Testis (tissue), 2 donors: ENCODE measurements at regions not wholly inside any gene's neighbourhood (a gene's known extent, or its start where the extent isn't known, plus 50 kb on each side); places are given as distances from the start of the nearest gene placed in this dataset.

ENCODE experiments used
- DNase-seq: peaks from one replicate; pipeline ENCODE4 v3.0.0-alpha.2; 2019
- H3K27ac ChIP-seq, 2 donors: fragments of 200-600 bp; sonication (generic); one replicate each; pipeline ENCODE4 v1.5.1; 2019
- H3K27me3 ChIP-seq: fragments of 200-600 bp; sonication (generic); one replicate; pipeline ENCODE4 v1.5.1; 2019
- H3K36me3 ChIP-seq: fragments of 200-600 bp; sonication (generic); one replicate; pipeline ENCODE4 v1.5.1; 2017; ENCODE audit warnings: low read depth; ENCODE audit errors: missing control alignments
- H3K4me1 ChIP-seq: fragments of 200-600 bp; sonication (generic); one replicate; pipeline ENCODE4 v1.5.1; 2019
- H3K4me3 ChIP-seq, 2 donors: fragments of 200-600 bp; sonication (generic); one replicate each; pipeline ENCODE4 v1.5.1; 2017 to 2019
- H3K9me3 ChIP-seq: fragments of 200-600 bp; sonication (generic); one replicate; pipeline ENCODE4 v1.5.1; 2017
- CTCF ChIP-seq, 3 experiments: fragments of 450-650 bp in 2 of 3; fragments of 200-600 bp in 1 of 3; sonication (generic) in 1 of 3; IDR thresholded peaks; one replicate each; pipeline ENCODE4 v1.5.1; 2016 to 2019; ENCODE audit warnings: antibody characterized with exemption in 3 of 3, mild to moderate bottlenecking in 2 of 3, moderate library complexity in 1 of 3
- POLR2A ChIP-seq: fragments of 450-650 bp; IDR thresholded peaks from one replicate; pipeline ENCODE4 v1.6.1; 2017; ENCODE audit warnings: antibody characterized with exemption, mild to moderate bottlenecking, moderate library complexity
- WGBS, 2 donors: methylation state at CpG; one replicate each; pipeline ENCODE4 v1.1.5; 2018; 5-methylcytosine and 5-hydroxymethylcytosine counted together
- intact Hi-C: fragments of 100-400 bp; cut with DNase I; formaldehyde crosslinking; loops from one replicate; pipeline ENCODE4 v1.15.1; 2023; ENCODE audit warnings: low total_unique reads

GRCh38 chr5:93328833-93329232 is 252.2 kb downstream of the NR2F1-AS1 start:
- no peaks in the 10 kb centered on the region for H3K36me3 ChIP-seq
- no peak overlapping the region for H3K27ac ChIP-seq
- intact Hi-C loops, result no loop called here
- no peaks in the 10 kb centered on the region for H3K9me3 ChIP-seq
- H3K4me3 ChIP-seq, result no peak overlapping the region
- DNase-seq, result no peak
- TF ChIP-seq POLR2A (no peak), CTCF (IDR thresholded peaks at IDR 0.05) (no peak)
- no peaks in the 10 kb centered on the region for H3K4me1 ChIP-seq
- no peaks in the 10 kb centered on the region for H3K27me3 ChIP-seq
- WGBS, 2 donors, result 72 to 91% methylated on average over 1 of the region's 1 CpG

GRCh38 chr5:93327605-93328004 is 253.4 kb downstream of the NR2F1-AS1 start:
- no peaks in the 10 kb centered on the region for H3K9me3 ChIP-seq
- H3K27me3 ChIP-seq, result no peaks in the 10 kb centered on the region
- no peaks in the 10 kb centered on the region for H3K36me3 ChIP-seq
- WGBS, 2 donors, result 32 to 53% methylated on average over 1 of the region's 1 CpG
- intact Hi-C loops, result no loop called here
- no peak for DNase-seq
- H3K4me1 ChIP-seq, result no peaks in the 10 kb centered on the region
- TF ChIP-seq POLR2A, result no peak
- TF ChIP-seq CTCF (IDR thresholded peaks at IDR 0.05), result no peak
- no peak overlapping the region for H3K27ac ChIP-seq
- H3K4me3 ChIP-seq, result no peak overlapping the region

DNA sequence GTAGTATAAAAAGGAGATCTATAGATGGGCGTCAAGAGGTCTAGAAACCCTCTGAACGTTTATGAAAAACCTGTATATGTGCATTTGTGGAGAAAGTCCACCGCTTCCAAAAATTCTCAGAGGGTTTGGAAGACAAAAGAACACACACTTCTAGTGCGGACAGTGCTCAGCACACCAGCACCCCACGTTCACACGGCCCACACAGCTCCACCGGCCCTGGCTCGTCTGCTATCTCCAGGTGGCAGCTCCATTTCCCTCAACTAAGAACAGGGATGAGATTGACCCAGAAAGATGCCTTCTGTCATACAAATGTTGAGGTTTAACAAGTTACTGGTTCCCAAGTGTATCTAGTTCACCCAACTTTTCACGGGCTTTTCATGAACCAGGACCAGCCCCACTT is 255.1 kb downstream of the NR2F1-AS1 start:
- WGBS, 2 donors, result 89 to 95% methylated on average over 9 of the region's 9 CpGs
- Histone ChIP-seq H3K27me3 (no peaks in the 10 kb centered on the region), H3K4me1 (no peaks in the 10 kb centered on the region), H3K36me3 (no peaks in the 10 kb centered on the region), H3K9me3 (no peaks in the 10 kb centered on the region), H3K27ac (no peak overlapping the region), H3K4me3 (no peak overlapping the region)
- DNase-seq, result no peak
- TF ChIP-seq CTCF (IDR thresholded peaks at IDR 0.05) (no peak), POLR2A (no peak)
- intact Hi-C loops, result no loop called here

- H3K4me3 ChIP-seq, result no peak overlapping the region
- TF ChIP-seq POLR2A (no peak), CTCF (IDR thresholded peaks at IDR 0.05) (no peak)
- H3K27ac ChIP-seq, result no peak overlapping the region
- no peaks in the 10 kb centered on the region for H3K4me1 ChIP-seq
- DNase-seq, result no peak
- no peaks in the 10 kb centered on the region for H3K9me3 ChIP-seq
- 69 to 74% methylated on average over 8 of the region's 8 CpGs for WGBS, 2 donors
- H3K27me3 ChIP-seq, result no peaks in the 10 kb centered on the region
- H3K36me3 ChIP-seq, result no peaks in the 10 kb centered on the region
- intact Hi-C loops, result no loop called here
Observed at GRCh38 chr5:93322974-93323860, 257.8 kb downstream of the NR2F1-AS1 start.

GRCh38 chr5:93320920-93321445 is 260.0 kb downstream of the NR2F1-AS1 start:
- no peaks in the 10 kb centered on the region for H3K27me3 ChIP-seq
- DNase-seq, result no peak
- intact Hi-C loops, result no loop called here

More at GRCh38 chr5:93320920-93321445, 260.0 kb downstream of the NR2F1-AS1 start:
- H3K36me3 ChIP-seq, result no peaks in the 10 kb centered on the region
- H3K4me1 ChIP-seq, result no peaks in the 10 kb centered on the region
- no peak overlapping the region for H3K4me3 ChIP-seq
- no peak overlapping the region for H3K27ac ChIP-seq
- H3K9me3 ChIP-seq, result no peaks in the 10 kb centered on the region
- 68 to 76% methylated on average over 3 of the region's 3 CpGs for WGBS, 2 donors
- TF ChIP-seq POLR2A (no peak), CTCF (IDR thresholded peaks at IDR 0.05) (no peak)
